Inflammatory macrophage treated with lipopolysaccharide for 1 hour (primary cell): ENCODE measurements at regions not wholly inside any gene's neighbourhood (a gene's known extent, or its start where the extent isn't known, plus 50 kb on each side); places are given as distances from the start of the nearest gene placed in this dataset.
A peak's percentile ranks its signal among the peaks of the same experiment; 100 is the strongest.

Experiments used
- DNase-seq, 2 donors: peaks; one replicate each; pipeline ENCODE4 v3.0.0-alpha.2; 2020 to 2022

DNA sequence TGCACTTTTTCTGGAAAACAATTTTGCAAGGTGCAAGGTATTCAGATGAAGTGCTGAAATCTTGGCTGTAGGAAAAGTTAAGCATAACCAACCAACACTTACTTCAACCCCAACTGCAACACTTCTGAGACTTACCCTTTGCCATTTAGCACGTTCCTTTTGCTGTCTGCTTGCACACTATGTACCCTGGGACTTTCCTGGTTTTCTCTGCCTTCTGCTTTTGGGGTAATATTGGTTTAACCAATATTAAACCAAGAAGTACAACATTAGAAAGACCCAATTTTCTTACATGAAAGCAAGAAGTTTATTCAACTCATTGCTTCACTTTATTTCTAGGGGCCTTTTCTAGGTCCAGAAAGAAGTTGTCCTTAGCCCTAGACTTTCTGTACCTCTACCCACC, 193.0 kb downstream of the HLX start:
- DNase-seq: peak; percentile 67 to 68

DNA sequence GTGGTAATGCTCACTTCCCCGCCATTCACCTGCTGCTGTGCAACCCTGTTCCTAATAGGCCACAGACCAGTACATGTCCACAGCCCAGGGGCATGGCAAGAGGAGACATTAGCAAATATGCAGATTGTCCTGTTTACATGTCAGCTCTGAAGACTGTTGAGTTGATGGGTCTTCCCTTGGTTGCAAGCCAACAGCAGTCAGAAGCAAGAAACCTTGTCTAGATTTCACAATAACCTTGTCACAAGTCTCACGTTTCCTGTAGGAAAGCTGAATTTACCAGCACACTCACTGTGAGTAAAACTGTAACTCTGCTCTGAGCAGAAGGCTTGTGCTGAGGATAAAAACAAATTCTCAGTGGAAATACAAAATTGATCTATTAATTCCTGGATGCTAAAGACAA, 195.1 kb downstream of the HLX start:
- peak; percentile 46 to 65 for DNase-seq

DNA sequence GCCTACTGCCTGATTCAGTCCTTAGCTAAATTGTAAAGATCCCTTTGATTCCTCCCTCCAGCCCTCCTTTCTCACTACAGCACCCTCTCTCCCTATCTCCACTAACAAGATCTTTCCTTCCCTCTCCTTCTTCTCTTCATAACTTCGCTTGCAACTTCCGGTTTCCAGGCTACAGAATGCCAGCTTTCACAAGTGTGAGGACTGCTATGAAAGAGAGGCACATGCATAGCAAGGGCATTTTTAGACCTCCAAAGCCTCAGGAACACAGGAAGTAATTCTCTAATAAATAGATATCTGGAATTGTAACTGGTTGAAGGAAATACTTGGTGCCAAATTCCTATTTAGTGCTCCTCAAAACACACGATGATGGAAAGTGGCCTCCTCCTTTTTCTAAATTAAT, 196.7 kb downstream of the HLX start:
- no peak for DNase-seq

DNA sequence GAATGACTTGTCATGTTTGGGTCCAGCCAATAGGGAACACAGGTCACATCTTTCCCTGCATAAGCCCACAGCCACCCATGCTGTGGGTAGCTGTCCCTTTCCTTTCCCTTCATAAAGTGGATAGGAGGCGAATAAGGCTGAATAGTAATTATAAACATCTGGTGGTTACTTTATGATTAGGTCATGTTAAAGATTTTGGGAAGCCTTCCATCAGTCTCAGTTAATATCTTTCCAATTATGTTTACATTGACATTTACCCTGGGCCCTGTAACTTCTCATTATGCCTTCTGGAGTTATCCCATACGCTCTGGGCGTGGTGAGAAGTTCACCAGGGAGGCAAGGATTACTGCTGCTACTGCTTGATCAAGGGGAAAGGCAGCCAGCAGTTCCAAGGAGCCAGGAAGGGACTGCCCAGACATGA, 197.2 kb downstream of the HLX start:
- no peak for DNase-seq

DNA sequence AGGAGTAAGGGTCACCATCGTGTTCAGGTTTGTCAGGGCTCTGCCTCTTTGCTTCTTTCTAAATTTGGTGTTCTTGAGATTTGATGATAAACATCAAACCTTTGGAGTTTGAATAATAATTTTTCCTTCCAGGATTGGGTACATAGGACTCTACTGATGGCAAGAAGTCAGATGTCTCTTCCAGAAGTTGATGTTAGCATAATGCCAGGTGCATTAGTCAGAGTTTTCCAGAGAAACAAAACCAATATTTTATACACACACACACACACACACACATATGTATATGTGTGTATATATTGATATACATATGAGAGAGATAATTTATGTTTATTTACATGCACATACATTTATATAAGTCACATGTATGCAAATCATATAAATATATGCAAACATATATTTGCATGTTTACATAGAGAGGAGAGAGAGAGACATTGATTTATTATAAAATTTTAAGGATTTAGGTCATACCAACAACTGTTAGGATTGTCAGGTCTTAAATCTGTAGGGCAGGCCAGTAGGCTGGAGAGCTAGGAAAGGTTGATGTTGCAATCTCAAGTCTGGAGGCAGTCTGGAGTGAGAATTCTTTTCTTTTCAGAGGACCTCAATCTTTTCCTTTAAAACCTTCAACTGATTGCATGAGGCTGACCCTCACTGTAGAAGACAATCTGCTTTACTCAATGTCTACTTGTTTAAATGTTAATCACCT, 199.2 kb downstream of the HLX start:
- DNase-seq: no peak

GRCh38 chr1:221083902-221084301, 204.7 kb downstream of the HLX start:
- DNase-seq: no peak

DNA sequence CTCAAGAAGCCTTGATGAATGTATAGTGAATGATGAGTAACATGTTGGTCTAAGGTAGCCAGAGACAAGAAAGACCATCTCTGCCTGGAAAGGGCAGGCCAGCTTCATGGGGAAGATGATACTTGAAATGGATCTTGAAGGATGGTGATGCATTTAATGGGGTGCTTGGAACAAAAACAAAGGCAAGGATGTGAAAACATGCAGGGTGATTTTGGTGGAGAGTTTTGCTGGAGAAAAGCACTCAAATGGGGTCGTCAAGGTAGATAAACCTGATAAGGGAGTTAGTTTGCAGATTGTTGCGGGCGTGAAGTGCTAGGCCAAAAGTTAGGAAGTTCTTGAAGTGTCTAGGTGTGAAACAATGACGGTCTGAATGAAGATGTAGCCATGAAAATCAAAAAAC, 205.4 kb downstream of the HLX start:
- DNase-seq: no peak

DNA sequence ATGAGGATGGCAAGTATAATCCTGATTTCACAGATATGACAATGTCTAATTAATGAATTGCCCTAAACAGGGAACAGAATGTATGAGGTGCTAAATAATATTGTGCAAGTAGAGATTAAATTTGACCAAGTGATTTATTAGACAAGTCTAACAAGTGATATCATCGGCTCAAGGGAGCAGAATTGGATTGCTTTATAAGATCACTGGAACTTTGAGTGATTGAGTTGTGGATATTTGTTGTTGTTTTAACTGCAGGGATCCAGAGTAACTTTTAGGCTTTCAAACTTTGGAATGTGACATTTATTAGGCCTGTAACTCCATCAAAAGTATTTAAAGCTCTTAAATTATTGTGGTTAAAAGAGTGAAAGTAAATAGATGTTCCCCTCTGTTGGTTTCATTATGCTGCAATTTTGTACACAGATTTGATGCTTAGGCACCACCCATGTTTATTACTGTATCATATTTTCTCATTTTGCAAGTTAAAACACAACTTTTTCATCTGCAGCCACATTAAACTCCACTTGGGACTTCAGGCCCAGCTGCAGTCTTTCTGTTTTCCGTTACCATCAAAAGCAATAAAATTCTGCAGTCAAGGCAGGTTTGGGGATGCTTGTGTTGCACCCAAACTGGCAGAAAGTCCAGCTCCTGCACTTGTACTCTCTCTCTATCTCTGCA, 206.6 kb downstream of the HLX start:
- DNase-seq: no peak

DNA sequence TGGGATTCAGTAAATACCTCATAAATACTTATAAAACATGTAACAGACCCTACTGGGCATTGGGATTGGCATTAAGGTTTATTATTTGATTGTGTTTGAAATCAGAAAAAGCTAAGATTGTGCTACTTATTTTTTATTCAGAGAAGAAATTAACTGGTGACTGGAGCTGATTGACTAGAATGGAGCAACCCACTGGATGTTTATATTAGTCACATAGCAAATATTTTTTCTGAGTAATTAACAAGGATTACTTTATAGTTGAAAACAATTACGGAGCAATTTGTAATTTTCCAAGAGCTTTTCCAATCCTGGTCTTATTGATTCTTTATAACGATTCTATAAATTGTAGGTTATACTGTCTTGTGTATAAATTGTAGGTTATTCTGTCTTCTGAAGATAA, 208.7 kb downstream of the HLX start:
- DNase-seq: no peak

- no peak for DNase-seq
These were observed 210.0 kb downstream of the HLX start for GRCh38 chr1:221089273-221089672.

DNA sequence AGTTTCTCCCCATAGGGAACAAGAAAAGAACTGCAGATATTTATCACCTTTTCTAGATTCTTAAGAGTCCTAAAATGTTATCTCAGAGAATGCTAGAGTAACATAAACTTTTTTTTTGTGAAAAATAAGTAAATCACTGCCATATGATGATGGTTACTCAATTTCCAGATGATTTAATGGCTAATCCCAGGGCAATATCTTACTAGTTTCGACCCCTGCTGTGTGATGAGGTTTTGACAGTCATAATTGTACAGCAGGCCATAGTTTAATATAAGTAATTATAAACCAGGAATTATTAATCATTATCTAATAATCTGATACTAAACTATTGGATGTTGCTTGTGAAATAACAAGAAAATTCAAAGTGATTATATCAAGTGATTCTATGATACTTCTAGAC, 210.6 kb downstream of the HLX start:
- DNase-seq: no peak

DNA sequence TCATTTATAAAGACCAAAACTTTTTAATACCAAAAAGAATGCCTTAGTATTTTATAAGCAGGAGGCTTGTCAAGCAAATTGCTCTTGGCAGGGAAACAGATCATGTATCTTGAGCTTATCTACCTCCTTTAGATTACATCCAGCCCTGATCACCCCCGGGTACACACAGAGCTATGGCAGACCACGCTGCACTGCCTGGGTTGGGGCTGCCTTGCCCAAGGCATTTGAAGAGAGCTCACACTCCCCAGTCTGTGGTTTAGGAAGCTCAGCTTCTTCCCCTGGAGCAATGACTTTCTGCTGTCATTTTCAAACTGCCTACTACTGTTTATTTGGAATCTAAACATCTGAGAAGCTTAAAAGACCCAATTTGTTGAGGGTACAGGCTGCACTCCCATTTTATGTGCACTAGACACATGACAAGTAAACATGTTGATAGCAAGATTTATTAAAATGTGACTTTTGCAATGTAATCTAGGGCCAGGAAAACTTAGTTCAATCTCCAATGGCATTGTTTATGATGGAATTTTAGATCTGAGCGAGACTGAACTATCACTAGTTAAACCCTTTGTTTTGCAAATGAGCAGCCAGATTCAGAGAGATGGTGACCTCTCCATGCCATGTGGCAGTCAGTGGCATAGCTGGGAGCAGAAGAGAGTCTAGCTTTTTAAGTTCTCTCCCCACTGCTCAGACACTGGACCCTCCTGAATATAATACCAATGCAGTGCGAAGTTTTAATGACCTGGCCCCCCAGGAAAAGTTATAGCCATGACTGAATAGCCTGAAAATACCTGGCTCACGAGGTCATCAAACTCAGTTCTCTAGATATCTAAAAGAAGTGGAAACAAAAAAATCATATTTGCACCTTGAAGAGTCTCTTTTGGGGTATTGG, 214.9 kb downstream of the HLX start:
- DNase-seq: no peak

DNA sequence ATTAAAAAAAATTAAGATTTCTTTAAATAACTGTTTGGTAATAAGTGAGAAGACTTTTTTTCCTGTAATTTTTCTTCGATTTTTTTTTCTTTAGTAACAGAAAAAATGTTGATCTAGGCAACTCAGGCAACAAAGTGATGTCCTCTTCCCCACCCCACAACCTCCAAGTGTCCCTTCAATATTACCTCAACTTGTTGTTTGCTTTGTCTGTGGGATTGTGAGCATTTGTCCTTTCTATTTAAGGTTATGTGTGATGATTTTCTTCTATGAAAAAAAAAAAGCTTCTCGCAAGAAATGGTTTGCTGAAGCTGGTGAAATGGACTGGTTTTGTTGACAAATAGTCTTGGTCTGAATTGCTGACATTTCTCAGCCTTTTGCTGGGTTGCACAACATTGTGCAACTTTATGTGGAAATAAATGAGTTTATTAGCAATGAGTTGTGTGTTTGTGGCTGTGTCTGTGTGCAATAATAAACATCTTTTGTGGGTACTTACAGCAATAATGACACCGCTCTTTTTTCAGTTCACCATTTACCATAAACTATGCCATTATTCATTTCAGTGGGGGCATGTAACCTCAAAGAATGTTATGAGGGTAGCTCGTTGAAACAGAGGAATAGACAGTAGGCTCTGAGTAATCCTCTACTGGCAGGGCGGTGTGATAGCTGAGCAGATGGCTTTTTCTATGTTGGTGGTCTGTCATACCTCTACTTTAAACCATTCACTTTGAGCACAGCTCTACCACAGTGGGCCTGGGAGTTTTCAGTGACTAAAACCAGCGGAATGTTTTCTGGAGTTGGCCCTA, 218.4 kb downstream of the HLX start:
- peak; percentile 96 to 97 for DNase-seq

DNA sequence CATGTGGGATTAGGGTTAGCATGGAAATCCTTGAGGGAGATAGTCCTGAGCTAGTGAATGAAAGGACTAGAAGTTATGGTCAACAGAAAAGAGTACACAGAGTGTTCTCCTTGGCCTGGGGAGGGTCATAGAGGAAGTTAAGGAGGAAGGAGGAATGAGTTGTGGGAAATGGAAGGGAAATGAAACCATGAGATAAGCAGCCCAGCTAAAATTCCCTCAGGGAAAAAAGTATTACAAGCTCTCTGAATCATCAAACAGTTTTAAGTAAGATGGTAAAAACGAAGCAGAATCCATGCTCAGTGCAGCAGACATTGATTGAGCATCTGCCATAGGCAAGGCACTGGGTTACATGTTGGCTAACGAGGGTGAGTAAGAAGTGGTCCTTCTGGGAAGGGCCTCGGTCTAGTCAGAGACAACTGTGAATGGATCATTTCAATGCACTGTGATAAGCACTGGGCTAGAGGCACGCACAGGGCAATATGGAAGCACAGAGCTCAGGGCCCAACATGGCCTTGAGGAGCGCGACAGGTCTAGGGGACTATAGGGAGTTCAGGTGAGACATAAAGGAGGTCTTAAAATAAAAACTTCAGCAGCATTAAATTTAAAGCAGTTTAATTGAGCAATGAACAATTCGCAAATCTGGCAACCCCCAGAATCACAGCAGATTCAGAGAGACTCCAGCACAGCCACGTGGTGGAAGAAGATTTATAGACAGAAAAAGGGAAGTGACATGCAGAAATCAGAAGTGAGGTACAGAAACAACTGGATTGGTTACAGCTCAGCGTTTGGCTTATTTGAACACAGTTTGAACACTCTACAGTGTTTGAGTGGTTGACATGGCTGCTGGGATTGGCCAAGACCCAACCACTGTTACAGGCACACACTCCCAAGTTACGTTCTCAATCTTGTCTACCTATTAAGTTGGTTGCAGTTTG, 219.5 kb downstream of the HLX start:
- DNase-seq: peak; percentile 80 to 92

- peak in 1 of 2 donors; percentile 35 for DNase-seq
These were observed 220.7 kb downstream of the HLX start for GRCh38 chr1:221099747-221100595.

DNA sequence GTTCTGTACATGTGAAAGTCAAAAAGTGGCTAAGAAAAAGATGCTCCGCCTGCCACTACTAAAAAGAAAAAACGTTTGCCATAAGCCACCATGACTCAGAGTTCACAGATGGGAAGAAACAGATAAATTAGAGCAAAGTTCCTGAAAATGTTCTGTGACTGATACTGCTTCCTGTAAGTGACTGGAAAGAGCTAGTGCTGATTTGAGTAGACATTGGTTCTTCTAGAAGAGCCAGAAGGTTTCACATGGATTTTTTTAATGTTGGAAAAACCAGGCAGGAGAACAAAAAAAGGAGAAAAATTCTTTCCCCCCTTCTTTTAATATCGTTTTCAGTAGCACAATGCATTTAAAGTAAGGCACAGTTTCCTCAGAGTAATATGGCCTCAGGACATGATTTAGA, 221.4 kb downstream of the HLX start:
- peak; percentile 68 to 81 for DNase-seq

GRCh38 chr1:221101807-221102605, 222.8 kb downstream of the HLX start:
- no peak for DNase-seq

GRCh38 chr1:221104596-221104995, 225.4 kb downstream of the HLX start:
- no peak for DNase-seq

GRCh38 chr1:221105578-221105977, 226.3 kb downstream of the HLX start:
- peak; percentile 5 to 29 for DNase-seq

DNA sequence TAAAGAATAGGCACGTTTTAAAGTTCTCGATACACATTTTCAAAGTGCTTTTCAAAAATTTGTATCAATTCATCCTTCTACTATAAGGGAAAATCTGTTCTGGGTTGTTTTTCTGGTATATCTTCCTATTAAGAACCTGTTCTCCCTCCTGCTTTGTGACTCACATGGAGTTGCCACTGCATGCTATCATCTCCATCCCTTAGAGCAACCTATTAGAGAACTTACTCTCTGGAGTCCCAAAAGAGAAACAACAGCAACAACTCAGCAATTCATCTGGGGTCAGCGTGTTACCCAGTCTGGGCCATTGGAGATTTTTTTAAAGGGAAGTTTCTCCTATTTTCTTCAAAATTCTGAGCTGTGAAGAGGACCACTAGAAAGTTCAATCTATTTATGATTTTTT, 227.4 kb downstream of the HLX start:
- DNase-seq: peak in 1 of 2 donors; percentile 10
